ENCODE measurements at regions not wholly inside any gene's neighbourhood (a gene's known extent, or its start where the extent isn't known, plus 50 kb on each side); places are given as distances from the start of the nearest gene placed in this dataset.
"Not testable (repeated sequence)": the region's sequence is repeated elsewhere in the genome, so short reads cannot be mapped to it uniquely, and the experiment has no call there.

DNA sequence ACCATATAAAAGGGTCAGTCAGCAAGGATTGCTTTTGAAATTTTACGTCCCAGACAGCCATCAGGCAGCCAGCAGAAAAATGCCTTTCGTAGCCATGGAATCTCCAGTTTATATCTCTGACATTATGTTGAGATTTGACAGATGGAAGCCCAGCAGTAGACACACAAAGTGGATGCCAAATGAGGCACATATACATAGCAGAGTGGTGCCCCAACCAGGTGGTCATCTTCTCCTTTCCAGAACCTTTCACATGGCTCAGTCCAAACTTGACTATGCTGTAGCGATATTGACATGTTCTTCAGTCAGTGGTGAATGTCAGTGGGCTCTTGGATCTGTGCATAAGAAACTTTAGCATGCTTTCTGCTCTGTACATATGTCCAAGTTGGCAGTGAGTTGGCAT lies 123.3 kb upstream of the GBE1 start:
- no peak for DNase-seq

DNA sequence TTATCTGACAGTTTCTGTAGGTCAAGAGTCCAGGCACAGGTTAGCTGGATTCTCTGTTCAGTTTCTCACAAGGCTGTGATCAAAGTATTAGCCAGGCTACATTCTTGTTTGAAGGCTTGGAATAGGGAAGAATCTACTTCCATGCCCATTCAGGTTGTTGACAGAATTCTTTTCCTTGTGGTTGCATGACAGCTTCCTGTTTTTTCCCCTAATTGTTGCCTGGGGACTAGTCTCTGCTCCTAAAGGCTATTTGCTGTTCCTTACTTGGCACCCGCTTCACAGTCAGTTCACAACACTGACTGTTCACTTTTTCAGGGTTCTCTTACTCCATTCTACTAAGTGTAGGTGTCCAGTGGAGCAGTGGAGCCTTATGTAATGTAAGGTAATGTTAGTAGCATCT lies 115.4 kb upstream of the GBE1 start:
- no peak for DNase-seq

GRCh38 chr3:81874738-81875137 lies 113.3 kb upstream of the GBE1 start:
- no peak for DNase-seq

DNA sequence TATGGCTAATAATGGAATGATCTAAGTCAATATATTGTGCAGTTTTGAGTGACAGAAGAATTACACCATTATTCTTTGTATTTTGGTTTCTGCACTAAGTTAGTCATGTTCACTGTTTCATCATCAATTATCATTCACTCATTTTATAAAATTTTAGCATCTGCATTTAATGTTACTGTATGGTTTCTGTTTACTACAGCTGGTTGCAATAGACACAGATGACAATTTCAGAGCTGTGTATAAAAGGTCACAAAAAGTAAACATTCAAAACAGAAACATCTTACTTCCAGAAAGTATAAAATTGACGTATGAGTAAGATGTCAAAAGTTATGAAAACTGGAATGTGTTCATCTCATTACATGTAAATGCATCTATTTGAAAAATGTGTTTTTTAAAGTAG lies 111.1 kb upstream of the GBE1 start:
- no peak for DNase-seq

DNA sequence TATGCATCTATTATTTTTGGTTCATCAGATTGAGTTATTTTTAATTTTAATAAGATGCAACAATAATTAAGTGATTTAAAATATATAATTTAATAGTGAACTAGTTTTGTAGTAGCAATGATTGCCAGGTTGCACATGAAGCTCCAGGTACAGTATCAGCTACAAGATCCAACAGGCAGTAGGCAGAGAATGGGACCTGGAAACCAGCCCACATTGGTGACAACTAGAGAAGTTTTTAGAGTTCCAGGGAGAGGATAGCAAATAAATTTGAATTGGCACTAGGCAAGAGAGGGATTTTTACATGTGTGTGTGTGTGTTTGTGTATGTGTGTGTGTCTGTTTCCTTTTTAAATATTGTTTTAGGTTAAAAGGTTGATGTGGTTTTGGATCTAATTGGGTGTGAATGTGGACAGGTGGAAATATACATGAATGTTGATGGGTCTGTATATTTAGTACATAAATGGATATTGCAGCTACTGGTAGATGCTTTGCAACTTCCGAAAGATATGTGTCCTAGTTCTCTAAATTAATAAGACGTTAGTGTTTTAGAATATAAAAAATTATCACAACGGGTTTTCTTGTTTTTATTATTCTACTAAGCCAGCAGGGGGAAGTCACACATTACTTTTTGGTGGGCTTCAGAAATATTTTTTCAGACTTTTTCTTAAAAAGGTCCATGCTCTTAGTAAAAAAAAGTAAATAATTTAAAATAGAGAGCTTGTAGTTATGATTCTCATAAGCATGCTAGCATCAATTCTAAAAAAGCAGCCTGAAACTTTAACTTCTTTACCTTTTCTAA lies 110.1 kb upstream of the GBE1 start:
- DNase-seq, result no peak

DNA sequence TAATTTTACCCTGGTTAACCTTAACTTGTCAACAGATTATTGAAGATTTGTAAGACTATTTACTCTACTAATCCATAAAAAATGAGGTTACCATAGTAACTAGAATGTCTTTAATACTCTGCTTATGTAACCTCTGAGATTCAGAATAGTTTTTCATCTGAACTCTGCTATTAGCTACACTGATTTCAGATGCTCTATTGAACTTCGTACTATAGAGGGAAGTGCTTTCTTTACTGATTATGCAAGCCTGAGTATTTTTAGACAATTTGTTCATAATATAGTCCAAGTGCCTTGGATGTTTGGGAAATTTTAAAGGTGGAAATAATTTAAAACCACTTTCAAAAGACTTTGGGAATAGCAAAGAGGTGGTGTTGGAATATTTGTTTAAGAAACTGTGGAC lies 107.9 kb upstream of the GBE1 start:
- no peak for DNase-seq

GRCh38 chr3:81868597-81868996 lies 107.2 kb upstream of the GBE1 start:
- DNase-seq, result no peak

GRCh38 chr3:81867875-81868274 lies 106.4 kb upstream of the GBE1 start:
- DNase-seq, result no peak

GRCh38 chr3:81865164-81865563 lies 103.7 kb upstream of the GBE1 start:
- not testable (repeated sequence) for DNase-seq

DNA sequence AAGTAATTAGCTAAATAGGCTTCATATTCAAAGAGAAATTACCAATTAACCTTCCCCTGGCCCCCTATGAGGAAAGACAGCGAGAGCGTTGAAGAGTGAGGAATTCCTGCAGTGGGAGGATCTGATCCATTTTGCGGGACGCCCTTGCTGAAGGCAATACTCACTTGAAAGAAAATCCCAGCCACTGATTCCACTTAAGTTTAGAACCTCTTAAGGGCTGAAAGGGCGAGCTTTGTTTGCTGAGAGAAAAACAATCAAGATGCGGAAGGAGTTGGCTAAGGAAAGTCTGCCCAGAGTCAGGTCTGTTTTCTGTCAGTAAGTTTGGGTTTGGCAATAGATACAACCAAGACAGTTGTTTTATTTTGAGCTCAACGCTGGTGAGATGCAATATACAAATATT lies 102.8 kb upstream of the GBE1 start:
- no peak for DNase-seq

DNA sequence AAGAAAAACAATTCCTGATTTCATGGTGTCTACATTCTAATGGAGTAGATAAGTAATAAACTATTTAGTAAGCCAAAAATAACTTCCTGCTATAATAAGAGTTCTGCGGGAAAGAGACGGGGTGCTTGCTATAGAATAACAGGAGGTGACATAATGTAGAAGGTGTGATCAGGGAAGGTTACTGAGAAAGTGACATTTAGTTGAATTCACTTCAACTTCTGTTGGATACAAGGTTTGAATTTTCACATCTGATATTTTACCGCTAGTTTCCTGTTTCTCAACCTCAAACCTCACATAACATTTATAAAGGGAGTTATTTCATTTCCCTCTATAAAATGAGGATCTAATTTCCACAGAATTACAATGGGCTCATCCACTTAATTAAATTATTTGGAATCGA lies 102.3 kb upstream of the GBE1 start:
- no peak for DNase-seq

DNA sequence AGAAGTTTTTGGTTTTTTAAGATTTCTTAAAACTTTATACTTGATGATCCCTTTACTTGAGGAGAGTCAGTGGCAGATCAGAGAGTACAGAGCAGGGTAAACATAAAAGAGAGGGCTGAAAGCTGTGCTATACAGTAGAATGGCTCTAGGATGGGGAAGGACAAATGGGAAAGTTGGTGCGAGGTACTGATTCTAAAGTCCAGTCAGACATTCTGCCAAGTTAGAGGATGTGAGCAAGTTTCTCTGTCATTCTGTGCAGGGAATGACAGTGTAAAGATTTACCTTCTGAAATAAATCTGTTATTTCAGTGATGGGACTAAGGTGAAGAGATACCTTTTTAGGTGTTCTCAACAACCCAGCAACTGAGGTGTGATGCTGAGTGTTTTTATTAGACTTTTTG lies 100.1 kb upstream of the GBE1 start:
- no peak for DNase-seq

DNA sequence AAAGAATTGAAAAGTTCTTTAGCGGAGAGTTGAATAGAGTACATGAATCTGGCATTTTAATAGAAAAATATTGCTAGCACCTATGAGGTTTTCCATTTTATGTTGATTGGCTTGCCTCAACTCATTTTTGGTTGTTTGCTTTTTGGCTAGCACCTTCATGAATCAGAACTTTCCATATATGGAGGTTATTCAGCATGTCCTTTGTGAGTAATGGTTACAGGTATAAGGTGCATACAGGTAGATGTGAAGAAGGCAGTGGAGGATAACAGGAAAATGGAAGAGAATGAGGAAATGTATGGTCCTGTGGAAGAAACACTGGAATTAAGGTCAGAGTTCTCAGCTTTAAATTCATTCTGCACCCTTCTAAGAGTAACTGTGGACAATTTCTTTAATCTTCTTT lies 98.1 kb upstream of the GBE1 start:
- DNase-seq, result no peak

- DNase-seq, result no peak
These were observed 92.0 kb upstream of the GBE1 start for GRCh38 chr3:81853431-81853830.

GRCh38 chr3:81851176-81851575 lies 89.7 kb upstream of the GBE1 start:
- DNase-seq, result no peak

DNA sequence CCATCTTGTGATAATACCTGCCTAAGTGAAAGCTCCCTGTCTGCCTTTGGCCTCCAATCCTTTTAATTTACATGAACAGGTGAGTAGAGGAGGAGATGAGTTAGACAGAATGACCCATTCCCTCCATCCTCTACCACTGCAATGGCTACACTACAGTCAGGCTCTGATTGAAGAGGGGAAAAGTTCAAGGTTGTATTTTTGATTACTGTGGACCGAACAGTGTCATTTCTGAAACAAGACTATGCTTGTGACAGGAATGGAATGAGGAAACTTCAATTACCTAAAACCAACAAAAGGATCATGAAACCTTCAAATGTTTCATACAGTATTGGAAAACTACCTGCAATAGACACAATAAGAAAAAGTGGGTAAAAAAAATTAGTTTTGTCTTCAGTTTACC lies 85.5 kb upstream of the GBE1 start:
- no peak for DNase-seq

GRCh38 chr3:81841540-81841939 lies 80.1 kb upstream of the GBE1 start:
- no peak for DNase-seq

DNA sequence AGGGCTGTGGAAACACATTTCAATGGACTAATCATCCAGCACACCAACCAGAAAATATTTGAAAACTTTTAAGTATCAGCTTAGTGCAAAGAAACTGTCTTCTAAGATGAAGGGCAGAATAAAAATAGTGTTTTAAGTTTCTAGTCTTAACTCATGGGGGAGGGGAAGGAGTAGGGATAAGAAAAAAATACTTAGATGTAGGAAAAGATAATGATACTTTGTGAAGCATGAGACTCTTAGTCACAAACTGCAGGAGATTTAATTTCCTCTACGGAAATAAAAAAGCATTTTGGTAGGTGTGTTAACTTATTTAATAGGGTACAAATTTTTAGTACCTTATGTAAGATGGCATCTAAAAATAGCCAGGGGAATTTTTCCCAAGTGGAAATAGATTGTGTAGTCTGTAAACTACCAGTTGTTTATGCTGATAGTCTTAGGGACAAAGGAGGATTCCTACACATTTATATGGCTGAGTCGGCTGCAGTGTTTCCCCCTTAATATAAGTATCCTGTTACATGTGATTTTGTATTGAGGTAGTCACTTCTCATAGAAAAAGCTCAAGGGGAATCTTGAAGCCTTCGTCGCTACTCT lies 78.2 kb upstream of the GBE1 start:
- DNase-seq, result no peak

GRCh38 chr3:81838457-81838856 lies 77.0 kb upstream of the GBE1 start:
- DNase-seq, result no peak

- DNase-seq, result no peak
These were observed 75.7 kb upstream of the GBE1 start for GRCh38 chr3:81837071-81837593.

- no peak for DNase-seq
These were observed 68.5 kb upstream of the GBE1 start for GRCh38 chr3:81829937-81830336.

DNA sequence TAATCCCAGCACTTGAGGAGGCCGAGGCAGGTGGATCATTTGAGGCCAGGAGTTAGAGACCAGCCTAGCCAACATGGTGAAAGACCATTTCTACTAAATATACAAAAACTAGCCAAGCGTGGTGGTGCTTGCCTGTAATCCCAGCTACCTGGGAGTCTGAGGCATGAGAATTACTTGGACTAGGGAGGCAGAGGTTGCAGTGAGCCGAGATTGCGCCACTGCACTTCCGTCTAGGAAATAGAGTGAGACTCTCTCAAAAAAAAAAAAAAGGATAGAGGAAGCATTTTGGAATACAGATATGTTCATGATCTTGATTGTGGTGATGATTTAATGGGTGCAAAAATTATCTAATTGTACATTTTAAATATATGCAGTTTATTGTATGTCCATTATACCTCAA lies 67.8 kb upstream of the GBE1 start:
- DNase-seq, result not testable (repeated sequence)

- DNase-seq, result no peak
These were observed 62.5 kb upstream of the GBE1 start for GRCh38 chr3:81823882-81824395.

DNA sequence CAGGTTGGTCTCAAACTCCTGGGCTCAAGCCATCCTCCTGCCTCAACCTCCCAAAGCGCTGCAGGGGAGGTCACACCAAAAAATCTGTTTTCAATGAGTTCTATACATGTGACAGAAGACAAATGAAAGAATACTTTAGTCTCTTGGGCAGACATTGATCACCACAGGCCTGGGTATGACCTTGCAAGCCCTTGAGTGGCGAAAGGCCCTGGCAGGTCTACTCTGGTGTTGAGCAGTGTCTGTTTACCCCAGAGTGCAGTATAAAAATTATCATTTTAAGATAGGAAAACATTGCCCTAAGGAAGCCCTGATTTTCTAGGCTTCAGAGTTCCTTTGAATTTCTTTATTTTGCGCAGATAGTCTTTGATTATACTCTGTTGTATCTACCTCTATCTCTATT lies 61.6 kb upstream of the GBE1 start:
- DNase-seq, result no peak
